NCI-H1092 treated with DMSO at 0.1 percent for 48 hours (cell line): ENCODE measurements at regions not wholly inside any gene's neighbourhood (a gene's known extent, or its start where the extent isn't known, plus 50 kb on each side); places are given as distances from the start of the nearest gene placed in this dataset.

Experiments
- DNase-seq: peaks from one replicate; lab custom pipeline; 2025; lab: John Stamatoyannopoulos, UW

- DNase-seq: peak; percentile 38
Measured at GRCh38 chr3:159763602-159764489, 224.8 kb upstream of the IL12A start.

GRCh38 chr3:159764490-159765029, 224.1 kb upstream of the IL12A start:
- no peak for DNase-seq

GRCh38 chr3:159765030-159765859, 223.4 kb upstream of the IL12A start:
- peak; percentile 10 for DNase-seq

GRCh38 chr3:159765860-159766294, 222.8 kb upstream of the IL12A start:
- no peak for DNase-seq

- DNase-seq: no peak
Measured at GRCh38 chr3:159766563-159767185, 222.0 kb upstream of the IL12A start.

GRCh38 chr3:159770998-159771397, 217.6 kb upstream of the IL12A start:
- DNase-seq: no peak

GRCh38 chr3:159771865-159772611, 216.6 kb upstream of the IL12A start:
- no peak for DNase-seq

GRCh38 chr3:159773706-159774105, 214.9 kb upstream of the IL12A start:
- DNase-seq: no peak

GRCh38 chr3:159775372-159775961, 213.2 kb upstream of the IL12A start:
- peak; percentile 44 for DNase-seq

- DNase-seq: no peak
Measured at GRCh38 chr3:159776779-159777178, 211.9 kb upstream of the IL12A start.

GRCh38 chr3:159779883-159780282, 208.8 kb upstream of the IL12A start:
- DNase-seq: no peak

- no peak for DNase-seq
Measured at GRCh38 chr3:159781867-159782266, 206.8 kb upstream of the IL12A start.

GRCh38 chr3:159782724-159783421, 205.8 kb upstream of the IL12A start:
- no peak for DNase-seq

GRCh38 chr3:159783780-159784742, 204.6 kb upstream of the IL12A start:
- DNase-seq: no peak

GRCh38 chr3:159785273-159785708, 203.3 kb upstream of the IL12A start:
- no peak for DNase-seq

GRCh38 chr3:159786489-159787177, 202.0 kb upstream of the IL12A start:
- DNase-seq: no peak

GRCh38 chr3:159787178-159787574, 201.5 kb upstream of the IL12A start:
- no peak for DNase-seq

- no peak for DNase-seq
Measured at GRCh38 chr3:159787794-159788205, 200.8 kb upstream of the IL12A start.

GRCh38 chr3:159788291-159788690, 200.3 kb upstream of the IL12A start:
- DNase-seq: no peak
